Thyroid gland (tissue), 4 donors: ENCODE measurements at regions not wholly inside any gene's neighbourhood (a gene's known extent, or its start where the extent isn't known, plus 50 kb on each side); places are given as distances from the start of the nearest gene placed in this dataset.

Source experiments
- POLR2A ChIP-seq, 2 donors: fragments of 450-650 bp; IDR thresholded peaks; one replicate each; pipeline ENCODE4 v1.6.1; 2017; ENCODE audit warnings: antibody characterized with exemption in 2 of 2, mild to moderate bottlenecking in 2 of 2, moderate library complexity in 1 of 2
- TF ChIP-seq, protein P1 (sequence below), 6 experiments: fragments of 200-600 bp in 3 of 6; fragments of 450-650 bp in 3 of 6; sonication (generic) in 3 of 6; IDR thresholded peaks; one replicate each; pipeline ENCODE4 v1.5.1; 2016 to 2019; ENCODE audit warnings: antibody characterized with exemption in 6 of 6, mild to moderate bottlenecking in 2 of 6, inconsistent platforms in 1 of 6, moderate library complexity in 1 of 6

DNA sequence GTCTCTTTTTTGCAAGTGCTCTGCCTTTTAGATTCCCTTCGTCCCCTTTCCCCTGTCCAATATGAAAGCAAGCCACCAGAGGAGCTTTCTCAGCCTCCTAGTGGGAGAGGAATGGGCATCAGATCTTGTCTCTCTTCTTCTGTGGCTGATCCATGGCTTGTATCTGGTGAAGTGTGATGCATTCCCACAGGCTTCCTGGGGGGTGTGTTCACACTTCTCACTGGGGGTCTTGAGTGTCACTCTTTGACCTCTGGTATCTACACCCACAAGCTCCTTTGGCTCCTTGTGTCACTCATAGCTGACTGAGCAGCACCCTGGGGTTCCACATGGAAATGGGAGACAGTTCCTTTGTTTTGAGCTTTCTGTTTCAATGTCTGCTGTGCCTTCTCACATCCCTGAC lies 411.5 kb downstream of the GADD45G start:
- TF ChIP-seq, protein P1, sequence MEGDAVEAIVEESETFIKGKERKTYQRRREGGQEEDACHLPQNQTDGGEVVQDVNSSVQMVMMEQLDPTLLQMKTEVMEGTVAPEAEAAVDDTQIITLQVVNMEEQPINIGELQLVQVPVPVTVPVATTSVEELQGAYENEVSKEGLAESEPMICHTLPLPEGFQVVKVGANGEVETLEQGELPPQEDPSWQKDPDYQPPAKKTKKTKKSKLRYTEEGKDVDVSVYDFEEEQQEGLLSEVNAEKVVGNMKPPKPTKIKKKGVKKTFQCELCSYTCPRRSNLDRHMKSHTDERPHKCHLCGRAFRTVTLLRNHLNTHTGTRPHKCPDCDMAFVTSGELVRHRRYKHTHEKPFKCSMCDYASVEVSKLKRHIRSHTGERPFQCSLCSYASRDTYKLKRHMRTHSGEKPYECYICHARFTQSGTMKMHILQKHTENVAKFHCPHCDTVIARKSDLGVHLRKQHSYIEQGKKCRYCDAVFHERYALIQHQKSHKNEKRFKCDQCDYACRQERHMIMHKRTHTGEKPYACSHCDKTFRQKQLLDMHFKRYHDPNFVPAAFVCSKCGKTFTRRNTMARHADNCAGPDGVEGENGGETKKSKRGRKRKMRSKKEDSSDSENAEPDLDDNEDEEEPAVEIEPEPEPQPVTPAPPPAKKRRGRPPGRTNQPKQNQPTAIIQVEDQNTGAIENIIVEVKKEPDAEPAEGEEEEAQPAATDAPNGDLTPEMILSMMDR (IDR thresholded peaks at IDR 0.05) = no peak
- TF ChIP-seq POLR2A (IDR thresholded peaks at IDR 0.05) = no peak
